Chondrocyte (in vitro differentiated cells): ENCODE measurements at regions not wholly inside any gene's neighbourhood (a gene's known extent, or its start where the extent isn't known, plus 50 kb on each side); places are given as distances from the start of the nearest gene placed in this dataset.

Source experiments
- DNase-seq: peaks from one replicate; pipeline ENCODE4 v3.0.0; 2021; ENCODE audit warnings: mixed read lengths, low spot score
- H3K27ac Mint-ChIP-seq: one replicate; pipeline ENCODE4 v1.8.0; 2021; ENCODE audit warnings: mild to moderate bottlenecking, moderate library complexity, mixed read lengths; ENCODE audit not compliant: unreplicated experiment
- H3K27me3 Mint-ChIP-seq: 2 replicates; pipeline ENCODE4 v1.8.0; 2021; ENCODE audit warnings: low read depth, mixed read lengths
- H3K36me3 Mint-ChIP-seq: 2 replicates; pipeline ENCODE4 v1.8.0; 2021; ENCODE audit warnings: low read depth, mixed read lengths
- H3K4me1 Mint-ChIP-seq: 2 replicates; pipeline ENCODE4 v1.8.0; 2021; ENCODE audit warnings: low read depth, mild to moderate bottlenecking, mixed read lengths
- H3K4me3 Mint-ChIP-seq: one replicate; pipeline ENCODE4 v1.8.0; 2021; ENCODE audit warnings: mild to moderate bottlenecking, moderate library complexity, mixed read lengths; ENCODE audit not compliant: unreplicated experiment
- H3K9me3 Mint-ChIP-seq: 2 replicates; pipeline ENCODE4 v1.8.0; 2021; ENCODE audit warnings: low read depth, mixed read lengths
- TF ChIP-seq, protein P1 (sequence below): fragments of 200-600 bp; sonication (generic); IDR thresholded peaks from 2 replicates; pipeline ENCODE4 v1.5.0; 2021; ENCODE audit warnings: antibody characterized with exemption, mild to moderate bottlenecking, moderate library complexity

- Mint-ChIP-seq H3K27ac (no peak overlapping the region), H3K4me1 (peaks cover 21% of the 10 kb centered on the region), H3K9me3 (no peaks in the 10 kb centered on the region), H3K27me3 (peaks cover 6% of the 10 kb centered on the region), H3K4me3 (no peak overlapping the region), H3K36me3 (no peaks in the 10 kb centered on the region)
- TF ChIP-seq, protein P1, sequence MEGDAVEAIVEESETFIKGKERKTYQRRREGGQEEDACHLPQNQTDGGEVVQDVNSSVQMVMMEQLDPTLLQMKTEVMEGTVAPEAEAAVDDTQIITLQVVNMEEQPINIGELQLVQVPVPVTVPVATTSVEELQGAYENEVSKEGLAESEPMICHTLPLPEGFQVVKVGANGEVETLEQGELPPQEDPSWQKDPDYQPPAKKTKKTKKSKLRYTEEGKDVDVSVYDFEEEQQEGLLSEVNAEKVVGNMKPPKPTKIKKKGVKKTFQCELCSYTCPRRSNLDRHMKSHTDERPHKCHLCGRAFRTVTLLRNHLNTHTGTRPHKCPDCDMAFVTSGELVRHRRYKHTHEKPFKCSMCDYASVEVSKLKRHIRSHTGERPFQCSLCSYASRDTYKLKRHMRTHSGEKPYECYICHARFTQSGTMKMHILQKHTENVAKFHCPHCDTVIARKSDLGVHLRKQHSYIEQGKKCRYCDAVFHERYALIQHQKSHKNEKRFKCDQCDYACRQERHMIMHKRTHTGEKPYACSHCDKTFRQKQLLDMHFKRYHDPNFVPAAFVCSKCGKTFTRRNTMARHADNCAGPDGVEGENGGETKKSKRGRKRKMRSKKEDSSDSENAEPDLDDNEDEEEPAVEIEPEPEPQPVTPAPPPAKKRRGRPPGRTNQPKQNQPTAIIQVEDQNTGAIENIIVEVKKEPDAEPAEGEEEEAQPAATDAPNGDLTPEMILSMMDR, result peak; percentile 58
- DNase-seq, result no peak
These were observed 217.7 kb downstream of the URB2 start for GRCh38 chr1:229843627-229844238.

- H3K9me3 Mint-ChIP-seq, result no peaks in the 10 kb centered on the region
- H3K27ac Mint-ChIP-seq, result no peak overlapping the region
- H3K4me3 Mint-ChIP-seq, result no peak overlapping the region
- H3K27me3 Mint-ChIP-seq, result no peaks in the 10 kb centered on the region
- DNase-seq, result no peak
- TF ChIP-seq, protein P1, result no peak
- H3K4me1 Mint-ChIP-seq, result peaks cover 21% of the 10 kb centered on the region
- H3K36me3 Mint-ChIP-seq, result no peaks in the 10 kb centered on the region
These were observed 218.6 kb downstream of the URB2 start for GRCh38 chr1:229844675-229845074.

GRCh38 chr1:229845410-229846138 lies 219.5 kb downstream of the URB2 start:
- Mint-ChIP-seq H3K4me3 (no peak overlapping the region), H3K27ac (no peak overlapping the region), H3K36me3 (no peaks in the 10 kb centered on the region), H3K4me1 (peaks cover 21% of the 10 kb centered on the region), H3K27me3 (no peaks in the 10 kb centered on the region), H3K9me3 (no peaks in the 10 kb centered on the region)
- TF ChIP-seq, protein P1, result no peak
- no peak for DNase-seq

DNA sequence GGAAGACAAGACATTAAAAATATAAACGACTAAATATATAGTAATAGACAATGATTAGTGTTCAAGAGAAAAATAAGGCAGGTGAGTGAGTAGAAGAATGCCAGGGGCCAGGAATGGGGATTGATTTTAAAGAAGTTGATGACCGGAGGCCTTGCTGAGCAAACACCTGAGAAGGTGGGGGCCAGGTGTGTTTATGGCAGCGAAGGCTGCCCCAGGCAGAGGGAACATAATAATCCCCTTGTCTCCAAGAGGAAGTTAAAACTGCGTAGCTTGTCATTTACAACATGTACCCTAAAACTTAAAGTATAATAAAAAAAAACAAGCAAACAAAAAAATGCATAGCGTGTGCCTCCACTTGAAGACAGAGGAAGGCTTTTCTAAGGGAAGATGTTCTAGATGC lies 220.3 kb downstream of the URB2 start:
- TF ChIP-seq, protein P1, result no peak
- Mint-ChIP-seq H3K9me3 (no peaks in the 10 kb centered on the region), H3K27me3 (no peaks in the 10 kb centered on the region), H3K4me1 (peaks cover 21% of the 10 kb centered on the region), H3K36me3 (no peaks in the 10 kb centered on the region), H3K27ac (no peak overlapping the region), H3K4me3 (no peak overlapping the region)
- DNase-seq, result no peak

GRCh38 chr1:229848752-229849677 lies 218.0 kb upstream of the GALNT2 start:
- no peak overlapping the region for H3K27ac Mint-ChIP-seq
- DNase-seq, result no peak
- TF ChIP-seq, protein P1, result peak; percentile 76
- H3K27me3 Mint-ChIP-seq, result no peaks in the 10 kb centered on the region
- H3K4me3 Mint-ChIP-seq, result no peak overlapping the region
- peaks cover 12% of the 10 kb centered on the region for H3K4me1 Mint-ChIP-seq
- H3K9me3 Mint-ChIP-seq, result no peaks in the 10 kb centered on the region
- no peaks in the 10 kb centered on the region for H3K36me3 Mint-ChIP-seq
